ENCODE measurements at regions not wholly inside any gene's neighbourhood (a gene's known extent, or its start where the extent isn't known, plus 50 kb on each side); places are given as distances from the start of the nearest gene placed in this dataset.

DNA sequence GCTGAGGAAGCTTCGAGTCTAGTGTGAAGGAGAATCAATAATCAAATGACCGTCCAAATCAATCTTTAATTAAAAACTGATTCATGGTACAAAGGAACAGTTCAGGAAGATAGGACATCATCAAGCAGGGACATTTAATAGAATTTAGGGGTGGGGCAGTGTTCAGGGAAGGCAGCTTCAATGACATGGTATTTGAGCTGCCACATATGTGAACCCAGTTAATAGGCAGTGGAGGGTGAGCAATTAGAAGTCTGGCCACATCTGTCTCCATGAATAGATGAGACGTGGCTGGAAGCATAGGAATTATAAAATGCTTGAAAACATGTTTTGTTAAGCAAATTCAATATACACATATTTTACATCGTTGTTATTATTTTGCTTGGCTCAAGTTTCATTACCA lies 362.7 kb downstream of the PRDM2 start:
- H3K9me3 Mint-ChIP-seq = no peaks in the 10 kb centered on the region
- no peaks in the 10 kb centered on the region for H3K27me3 ChIP-seq (ENCODE audit: control insufficient read depth, insufficient read depth, low read length)
- no peak overlapping the region for H3K4me3 ChIP-seq (ENCODE audit: low read length)
- peaks cover 14% of the 10 kb centered on the region in 2 donors for H3K27me3 Mint-ChIP-seq (ENCODE audit: low read depth in 2 of 2)
- WGBS (ENCODE audit: insufficient coverage) = 56% methylated on average over 1 of the region's 4 CpGs
- no peak overlapping the region for H3K27ac Mint-ChIP-seq
- TF ChIP-seq, protein P1, sequence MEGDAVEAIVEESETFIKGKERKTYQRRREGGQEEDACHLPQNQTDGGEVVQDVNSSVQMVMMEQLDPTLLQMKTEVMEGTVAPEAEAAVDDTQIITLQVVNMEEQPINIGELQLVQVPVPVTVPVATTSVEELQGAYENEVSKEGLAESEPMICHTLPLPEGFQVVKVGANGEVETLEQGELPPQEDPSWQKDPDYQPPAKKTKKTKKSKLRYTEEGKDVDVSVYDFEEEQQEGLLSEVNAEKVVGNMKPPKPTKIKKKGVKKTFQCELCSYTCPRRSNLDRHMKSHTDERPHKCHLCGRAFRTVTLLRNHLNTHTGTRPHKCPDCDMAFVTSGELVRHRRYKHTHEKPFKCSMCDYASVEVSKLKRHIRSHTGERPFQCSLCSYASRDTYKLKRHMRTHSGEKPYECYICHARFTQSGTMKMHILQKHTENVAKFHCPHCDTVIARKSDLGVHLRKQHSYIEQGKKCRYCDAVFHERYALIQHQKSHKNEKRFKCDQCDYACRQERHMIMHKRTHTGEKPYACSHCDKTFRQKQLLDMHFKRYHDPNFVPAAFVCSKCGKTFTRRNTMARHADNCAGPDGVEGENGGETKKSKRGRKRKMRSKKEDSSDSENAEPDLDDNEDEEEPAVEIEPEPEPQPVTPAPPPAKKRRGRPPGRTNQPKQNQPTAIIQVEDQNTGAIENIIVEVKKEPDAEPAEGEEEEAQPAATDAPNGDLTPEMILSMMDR (IDR thresholded peaks at IDR 0.05) = no peak
- H3K4me3 Mint-ChIP-seq = no peak overlapping the region
- ATAC-seq = no peak
- no peaks in the 10 kb centered on the region for H3K4me1 ChIP-seq (ENCODE audit: control insufficient read depth, insufficient read depth, low read length)
- H3K36me3 Mint-ChIP-seq = no peaks in the 10 kb centered on the region
- H3K36me3 ChIP-seq (ENCODE audit: control insufficient read depth, insufficient read depth, low read length) = no peaks in the 10 kb centered on the region
- DNase-seq = no peak
- H3K27ac ChIP-seq (ENCODE audit: low read length) = no peak overlapping the region
- no peaks in the 10 kb centered on the region for H3K9me3 ChIP-seq (ENCODE audit: control insufficient read depth, insufficient read depth, low read length)
- intact Hi-C loops (cut with micrococcal nuclease) = no loop called here
- no peaks in the 10 kb centered on the region for H3K4me1 Mint-ChIP-seq

DNA sequence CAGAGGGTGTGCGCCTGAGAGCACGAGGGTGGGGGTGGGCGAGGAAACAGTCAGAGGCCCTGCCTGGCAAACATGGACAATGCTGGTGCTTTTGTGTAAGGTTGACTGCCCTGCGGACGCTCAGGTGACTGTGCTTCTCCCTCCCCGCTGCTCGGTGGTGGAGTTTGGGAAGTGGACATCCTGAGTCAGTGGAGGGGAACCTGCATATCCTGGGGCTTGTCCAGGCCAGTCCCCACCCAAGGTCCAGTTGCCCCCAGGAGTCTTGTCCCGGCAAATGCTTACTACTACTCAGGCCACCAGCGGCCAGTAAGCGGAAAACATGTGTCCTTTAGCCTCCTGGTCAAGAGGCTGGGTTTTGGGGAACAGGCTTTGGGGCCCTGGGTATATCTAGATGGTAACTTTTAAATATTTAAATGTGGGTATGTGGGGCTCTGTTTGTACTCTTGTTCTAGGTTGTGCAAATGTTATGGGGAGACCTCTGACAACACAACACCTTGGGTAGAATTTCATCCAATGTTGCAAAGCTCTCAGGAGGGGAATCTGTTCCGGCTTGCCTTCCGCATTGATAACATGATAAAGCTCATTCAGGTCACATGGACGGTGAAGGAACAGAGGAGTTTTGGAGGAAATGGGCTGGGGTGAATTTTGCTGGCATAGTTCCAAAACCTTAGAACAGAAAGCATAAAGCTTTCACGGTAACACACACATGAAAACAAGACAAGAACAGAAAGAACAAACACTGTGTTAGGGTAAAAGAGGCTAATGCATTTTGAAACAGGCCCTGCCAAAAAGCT lies 364.9 kb downstream of the PRDM2 start:
- H3K9me3 ChIP-seq (ENCODE audit: control insufficient read depth, insufficient read depth, low read length) = no peaks in the 10 kb centered on the region
- H3K27ac Mint-ChIP-seq = no peak overlapping the region
- 76% methylated on average over 14 of the region's 14 CpGs for WGBS (ENCODE audit: insufficient coverage)
- DNase-seq = no peak
- H3K27me3 ChIP-seq (ENCODE audit: control insufficient read depth, insufficient read depth, low read length) = no peaks in the 10 kb centered on the region
- H3K36me3 Mint-ChIP-seq = no peaks in the 10 kb centered on the region
- no peaks in the 10 kb centered on the region for H3K4me1 Mint-ChIP-seq
- H3K9me3 Mint-ChIP-seq = no peaks in the 10 kb centered on the region
- no peak for ATAC-seq
- H3K27me3 Mint-ChIP-seq (ENCODE audit: low read depth in 2 of 2) = peaks cover 3 to 14% of the 10 kb centered on the region in 2 donors
- no peaks in the 10 kb centered on the region for H3K4me1 ChIP-seq (ENCODE audit: control insufficient read depth, insufficient read depth, low read length)
- no peak overlapping the region for H3K4me3 Mint-ChIP-seq
- no peak overlapping the region for H3K27ac ChIP-seq (ENCODE audit: low read length)
- no peak overlapping the region for H3K4me3 ChIP-seq (ENCODE audit: low read length)
- intact Hi-C loops (cut with micrococcal nuclease) = no loop called here
- TF ChIP-seq, protein P1 (IDR thresholded peaks at IDR 0.05) = no peak
- H3K36me3 ChIP-seq (ENCODE audit: control insufficient read depth, insufficient read depth, low read length) = no peaks in the 10 kb centered on the region

DNA sequence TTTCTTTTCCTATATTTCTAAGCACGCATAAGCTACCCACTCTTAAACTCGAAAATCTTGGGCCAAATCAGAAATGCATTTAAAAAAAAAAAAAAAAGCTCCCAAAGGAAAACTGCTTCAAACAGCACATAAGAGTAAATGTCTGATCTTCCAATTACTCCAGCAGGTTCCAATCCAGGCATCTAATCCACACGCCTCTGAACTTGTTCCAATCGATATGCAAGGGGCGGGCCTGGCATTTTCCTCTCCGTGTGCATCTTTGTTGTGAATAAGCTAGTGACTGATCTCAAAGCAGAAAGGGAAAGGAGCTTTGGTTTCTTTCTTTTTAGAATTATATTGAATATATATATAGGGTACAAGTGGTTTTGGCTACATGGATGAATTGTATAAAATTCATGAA lies 365.5 kb downstream of the PRDM2 start:
- no peak for DNase-seq
- H3K36me3 Mint-ChIP-seq = no peaks in the 10 kb centered on the region
- no peak overlapping the region for H3K27ac Mint-ChIP-seq
- TF ChIP-seq, protein P1 (IDR thresholded peaks at IDR 0.05) = no peak
- no peaks in the 10 kb centered on the region for H3K36me3 ChIP-seq (ENCODE audit: control insufficient read depth, insufficient read depth, low read length)
- H3K4me1 Mint-ChIP-seq = no peaks in the 10 kb centered on the region
- H3K27ac ChIP-seq (ENCODE audit: low read length) = no peak overlapping the region
- no peaks in the 10 kb centered on the region for H3K9me3 Mint-ChIP-seq
- 91% methylated on average over 5 of the region's 6 CpGs for WGBS (ENCODE audit: insufficient coverage)
- no peak overlapping the region for H3K4me3 ChIP-seq (ENCODE audit: low read length)
- H3K27me3 ChIP-seq (ENCODE audit: control insufficient read depth, insufficient read depth, low read length) = no peaks in the 10 kb centered on the region
- intact Hi-C loops (cut with micrococcal nuclease) = no loop called here
- no peak for ATAC-seq
- no peaks in the 10 kb centered on the region for H3K9me3 ChIP-seq (ENCODE audit: control insufficient read depth, insufficient read depth, low read length)
- H3K27me3 Mint-ChIP-seq (ENCODE audit: low read depth in 2 of 2) = peaks cover 3 to 14% of the 10 kb centered on the region in 2 donors
- H3K4me3 Mint-ChIP-seq = no peak overlapping the region
- H3K4me1 ChIP-seq (ENCODE audit: control insufficient read depth, insufficient read depth, low read length) = no peaks in the 10 kb centered on the region

GRCh38 chr1:14067036-14067435 lies 367.0 kb downstream of the PRDM2 start:
- Mint-ChIP-seq H3K27ac (no peak overlapping the region), H3K27me3 (ENCODE audit: low read depth in 2 of 2) (no peaks in the 10 kb centered on the region), H3K36me3 (no peaks in the 10 kb centered on the region), H3K9me3 (no peaks in the 10 kb centered on the region), H3K4me3 (no peak overlapping the region), H3K4me1 (no peaks in the 10 kb centered on the region)
- Histone ChIP-seq H3K27ac (ENCODE audit: low read length) (no peak overlapping the region), H3K27me3 (ENCODE audit: control insufficient read depth, insufficient read depth, low read length) (no peaks in the 10 kb centered on the region), H3K4me1 (ENCODE audit: control insufficient read depth, insufficient read depth, low read length) (no peaks in the 10 kb centered on the region), H3K9me3 (ENCODE audit: control insufficient read depth, insufficient read depth, low read length) (no peaks in the 10 kb centered on the region), H3K36me3 (ENCODE audit: control insufficient read depth, insufficient read depth, low read length) (no peaks in the 10 kb centered on the region), H3K4me3 (ENCODE audit: low read length) (no peak overlapping the region)
- WGBS (ENCODE audit: insufficient coverage) = 87% methylated on average over 4 of the region's 5 CpGs
- DNase-seq = no peak
- no peak for ATAC-seq
- intact Hi-C loops (cut with micrococcal nuclease) = no loop called here
- TF ChIP-seq, protein P1 (IDR thresholded peaks at IDR 0.05) = no peak
